H1 (cell line): ENCODE measurements at regions not wholly inside any gene's neighbourhood (a gene's known extent, or its start where the extent isn't known, plus 50 kb on each side); places are given as distances from the start of the nearest gene placed in this dataset.

Source experiments
- CTCF ChIA-PET: fragments of 300-600 bp; sonication (Branson Sonifier 250); formaldehyde crosslinking; loops from one replicate; lab custom pipeline; 2021; ENCODE audit not compliant: partially characterized antibody; lab: Charles Lee
- POLR2A ChIA-PET: fragments of 300-600 bp; sonication (Branson Sonifier 250); formaldehyde crosslinking; loops from one replicate; lab custom pipeline; 2021; ENCODE audit warnings: inconsistent platforms; ENCODE audit not compliant: partially characterized antibody; lab: Charles Lee
- DNase-seq, 2 experiments: peaks; one replicate each; pipeline versions ENCODE4 v3.0.0 to v3.0.0-alpha.2; 2010 to 2022; ENCODE audit warnings: low spot score in 2 of 2, low read depth in 1 of 2, mixed read lengths in 1 of 2
- FAIRE-seq: peaks from 2 replicates; lab custom pipeline; 2011; peaks lifted over from hg19 to GRCh38; lab: Jason Lieb, UNC
- H2AFZ ChIP-seq: 2 replicates; pipeline ENCODE4 v1.8.1; 2012; ENCODE audit warnings: low read length, inconsistent platforms
- H2AK5ac ChIP-seq: 2 replicates; pipeline ENCODE4 v1.6.1; 2013; ENCODE audit warnings: low read depth, low read length
- H2BK120ac ChIP-seq: replicated peaks from 2 replicates; pipeline ENCODE3; 2013; ENCODE audit warnings: low read depth, low read length, inconsistent platforms
- H2BK12ac ChIP-seq: 2 replicates; pipeline ENCODE4 v1.6.1; 2013; ENCODE audit warnings: low read depth, low read length
- H2BK15ac ChIP-seq: 2 replicates; pipeline ENCODE4 v1.6.1; 2013; ENCODE audit warnings: low read length
- H2BK20ac ChIP-seq: 2 replicates; pipeline ENCODE4 v1.6.1; 2013; ENCODE audit warnings: low read length
- H2BK5ac ChIP-seq: 2 replicates; pipeline ENCODE4 v1.6.1; 2013; ENCODE audit warnings: low read depth, low read length
- H3K14ac ChIP-seq: 2 replicates; pipeline ENCODE4 v1.6.1; 2013; ENCODE audit warnings: inconsistent platforms; ENCODE audit not compliant: insufficient read length
- H3K18ac ChIP-seq: 2 replicates; pipeline ENCODE4 v1.6.1; 2013; ENCODE audit warnings: low read length; ENCODE audit errors: extremely low read depth
- H3K23ac ChIP-seq: 2 replicates; pipeline ENCODE4 v1.6.1; 2013; ENCODE audit warnings: inconsistent platforms; ENCODE audit not compliant: insufficient read length
- H3K23me2 ChIP-seq: 2 replicates; pipeline ENCODE4 v1.6.1; 2013; ENCODE audit warnings: low read depth, low read length
- H3K27ac ChIP-seq: 2 replicates; pipeline ENCODE4 v1.6.1; 2011; ENCODE audit warnings: low read depth, low read length, inconsistent platforms
- H3K27me3 ChIP-seq, 4 experiments: replicated peaks in 1 of 4; 1 replicate in 1 of 4; 2 replicates in 3 of 4; pipeline versions ENCODE4 v1.6.1 to v1.8.1; 2011 to 2013; ENCODE audit warnings: low read length in 3 of 4, mild to moderate bottlenecking in 3 of 4, inconsistent platforms in 2 of 4, mixed read lengths in 2 of 4, moderate library complexity in 1 of 4; ENCODE audit not compliant: control insufficient read depth in 3 of 4, insufficient read depth in 3 of 4; ENCODE audit errors: extremely low read depth in 1 of 4
- H3K36me3 ChIP-seq, 4 experiments: 2 replicates each; pipeline versions ENCODE4 v1.6.1 to v1.8.1; 2011 to 2013; ENCODE audit warnings: mild to moderate bottlenecking in 4 of 4, low read length in 3 of 4, moderate library complexity in 2 of 4, control low read depth in 1 of 4, inconsistent platforms in 1 of 4; ENCODE audit not compliant: insufficient read depth in 4 of 4, control insufficient read depth in 2 of 4
- H3K4ac ChIP-seq: replicated peaks from 2 replicates; pipeline ENCODE3; 2013; ENCODE audit warnings: low read length, low read depth, mixed read lengths, inconsistent platforms; ENCODE audit not compliant: insufficient read length
- H3K4me1 ChIP-seq, 4 experiments: replicated peaks in 1 of 4; 1 replicate in 1 of 4; 2 replicates in 3 of 4; pipeline versions ENCODE4 v1.6.1 to v1.8.1; 2011 to 2013; ENCODE audit warnings: low read length in 3 of 4, inconsistent platforms in 2 of 4, mixed read lengths in 1 of 4; ENCODE audit not compliant: insufficient read depth in 4 of 4, control insufficient read depth in 3 of 4
- H3K4me2 ChIP-seq, 2 experiments: 2 replicates each; pipeline versions ENCODE4 v1.6.1 to v1.8.1; 2011 to 2013; ENCODE audit warnings: low read depth in 2 of 2, low read length in 2 of 2, control low read depth in 1 of 2, inconsistent platforms in 1 of 2, mild to moderate bottlenecking in 1 of 2; ENCODE audit not compliant: insufficient read depth in 1 of 2
- H3K4me3 ChIP-seq, 4 experiments: fragments of 200-600, 300-600 bp in 1 of 4; sonication (generic), shearing (Covaris generic), sonication (Bioruptor Twin) in 1 of 4; 2 replicates each; pipeline versions ENCODE4 v1.5.1 to v1.8.1; 2011 to 2016; ENCODE audit warnings: low read length in 4 of 4, low read depth in 3 of 4, control low read depth in 2 of 4, inconsistent platforms in 2 of 4, mild to moderate bottlenecking in 2 of 4, mixed read lengths in 1 of 4, moderate library complexity in 1 of 4; ENCODE audit not compliant: insufficient read depth in 2 of 4; ENCODE audit errors: extremely low read depth in 1 of 4
- H3K56ac ChIP-seq: replicated peaks from 2 replicates; pipeline ENCODE3; 2013; ENCODE audit warnings: low read depth, mild to moderate bottlenecking, mixed read lengths, low read length, inconsistent platforms; ENCODE audit not compliant: insufficient read length
- H3K79me1 ChIP-seq: 2 replicates; pipeline ENCODE4 v1.6.1; 2013; ENCODE audit warnings: low read depth, low read length, control low read depth
- H3K79me2 ChIP-seq, 2 experiments: 2 replicates each; pipeline versions ENCODE4 v1.6.1 to v1.8.1; 2012 to 2013; ENCODE audit warnings: low read length in 2 of 2, mild to moderate bottlenecking in 2 of 2, inconsistent platforms in 1 of 2; ENCODE audit not compliant: insufficient read depth in 2 of 2, control insufficient read depth in 1 of 2
- H3K9ac ChIP-seq, 4 experiments: replicated peaks in 1 of 4; 1 replicate in 1 of 4; 2 replicates in 3 of 4; pipeline versions ENCODE4 v1.6.1 to v1.8.1; 2011 to 2013; ENCODE audit warnings: low read depth in 3 of 4, low read length in 3 of 4, control low read depth in 2 of 4, mild to moderate bottlenecking in 2 of 4, moderate library complexity in 2 of 4, inconsistent platforms in 1 of 4; ENCODE audit errors: extremely low read depth in 1 of 4
- H3K9me3 ChIP-seq, 2 experiments: 2 replicates each; pipeline versions ENCODE4 v1.6.1 to v1.8.1; 2012 to 2013; ENCODE audit warnings: mild to moderate bottlenecking in 2 of 2, moderate library complexity in 2 of 2, control low read depth in 1 of 2, inconsistent platforms in 1 of 2, low read depth in 1 of 2, low read length in 1 of 2, mixed read lengths in 1 of 2; ENCODE audit not compliant: insufficient read depth in 2 of 2
- H4K20me1 ChIP-seq, 2 experiments: replicated peaks in 1 of 2; 2 replicates each; pipeline versions ENCODE3 to v1.8.1; 2011 to 2013; ENCODE audit warnings: inconsistent platforms in 2 of 2, low read length in 2 of 2, mild to moderate bottlenecking in 1 of 2; ENCODE audit not compliant: insufficient read depth in 2 of 2, control insufficient read depth in 1 of 2
- H4K5ac ChIP-seq: 2 replicates; pipeline ENCODE4 v1.6.1; 2013; ENCODE audit warnings: low read length, low read depth, mixed read lengths, inconsistent platforms; ENCODE audit not compliant: insufficient read length
- H4K8ac ChIP-seq: 2 replicates; pipeline ENCODE4 v1.8.0; 2013; ENCODE audit warnings: mild to moderate bottlenecking, moderate library complexity, low read length, inconsistent platforms; ENCODE audit not compliant: insufficient read depth; ENCODE audit errors: extremely low read depth
- H4K91ac ChIP-seq: replicated peaks from 2 replicates; pipeline ENCODE3; 2013; ENCODE audit warnings: low read length, mixed read lengths, inconsistent platforms; ENCODE audit not compliant: insufficient read length
- ASH2L ChIP-seq: fragments of 200-600, 300-600 bp; sonication (generic); IDR thresholded peaks from one replicate; pipeline ENCODE4 v1.7.1; 2017; ENCODE audit warnings: low read length
- CHD2 ChIP-seq: IDR thresholded peaks from 2 replicates; pipeline ENCODE4 v1.6.1; 2012; ENCODE audit warnings: low read length, improper control_type of control experiment
- USF2 ChIP-seq: IDR thresholded peaks from 2 replicates; pipeline ENCODE4 v1.6.1; 2011; ENCODE audit warnings: low read length, improper control_type of control experiment
- WGBS, 2 experiments: shearing (Covaris generic) in 1 of 2; methylation state at CpG; one replicate each; pipeline versions ENCODE4 v1.1.6 to v1.1.7; 2013 to 2015; ENCODE audit warnings: low lambda C conversion rate in 2 of 2, mixed read lengths in 2 of 2, inconsistent platforms in 1 of 2, low coverage in 1 of 2, missing lambda C conversion rate in 1 of 2; ENCODE audit not compliant: insufficient replicate concordance in 2 of 2, insufficient coverage in 1 of 2, insufficient read length in 1 of 2; ENCODE audit errors: extremely low coverage in 1 of 2, missing lambda C conversion rate in 1 of 2; 5-methylcytosine and 5-hydroxymethylcytosine counted together

DNA sequence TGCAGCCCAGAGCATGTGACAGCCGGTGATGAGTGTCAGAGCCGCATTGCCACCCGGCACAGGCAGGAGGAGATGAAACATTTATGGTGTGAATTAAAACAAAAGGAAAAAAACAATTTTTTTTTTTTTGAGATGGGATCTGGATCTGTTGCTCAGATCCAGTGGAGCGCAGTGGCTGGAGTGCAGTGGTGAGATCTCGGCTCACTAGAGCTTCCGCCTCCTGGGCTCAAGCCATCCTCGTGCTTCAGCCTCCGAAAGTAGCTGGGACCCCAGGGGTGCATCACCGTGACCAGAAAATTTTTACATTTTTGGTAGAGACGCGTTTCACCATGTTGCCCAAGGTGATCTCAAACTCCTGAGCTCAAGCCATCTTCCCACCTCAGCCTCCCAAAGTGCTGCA lies 182.1 kb upstream of the SALL3 start:
- Histone ChIP-seq H3K23me2 (no peaks in the 10 kb centered on the region), H3K56ac (no peak overlapping the region), H4K8ac (no peak overlapping the region), H4K20me1 (peaks cover 0 to 2% of the 10 kb centered on the region in 2 experiments), H4K91ac (no peak overlapping the region), H3K27me3 (no peaks in the 10 kb centered on the region), H3K4me3 (no peak overlapping the region), H3K27ac (no peak overlapping the region), H3K9me3 (no peaks in the 10 kb centered on the region), H3K18ac (no peak overlapping the region), H3K79me2 (no peaks in the 10 kb centered on the region)
- TF ChIP-seq USF2 (no peak), CHD2 (no peak), ASH2L (no peak)
- TF ChIP-seq, all 59 proteins: peak for 0
- no peak overlapping the region for H3K4me2 ChIP-seq
- no peak overlapping the region for H3K4ac ChIP-seq
- no peaks in the 10 kb centered on the region for H3K4me1 ChIP-seq
- H2BK5ac ChIP-seq = no peak overlapping the region
- H3K23ac ChIP-seq = no peak overlapping the region
- no peaks in the 10 kb centered on the region for H3K79me1 ChIP-seq
- H2AFZ ChIP-seq = no peak overlapping the region
- WGBS, 2 experiments = 93% methylated on average over 11 of the region's 11 CpGs; no CpG with 5 or more reads in 1 of the 2 experiments
- no peak overlapping the region for H2BK120ac ChIP-seq
- no peak for DNase-seq
- no peak overlapping the region for H4K5ac ChIP-seq
- H2BK12ac ChIP-seq = no peak overlapping the region
- H2AK5ac ChIP-seq = no peak overlapping the region
- CTCF ChIA-PET = interaction anchor here (0.9 kb wide), 1 partner anchor 75 kb away, joined by 3 read pairs; no protein-coding TSS in a partner anchor
- H2BK20ac ChIP-seq = no peak overlapping the region
- H3K14ac ChIP-seq = no peak overlapping the region
- no peak overlapping the region for H3K9ac ChIP-seq
- no peak for FAIRE-seq
- POLR2A ChIA-PET = no interaction called here
- no peaks in the 10 kb centered on the region for H3K36me3 ChIP-seq
- no peak overlapping the region for H2BK15ac ChIP-seq
